Endothelial cell (in vitro differentiated cells): ENCODE measurements at regions not wholly inside any gene's neighbourhood (a gene's known extent, or its start where the extent isn't known, plus 50 kb on each side); places are given as distances from the start of the nearest gene placed in this dataset.

Source experiments
- DNase-seq: peaks from one replicate; pipeline ENCODE4 v3.0.0; 2021; ENCODE audit warnings: low spot score
- H3K27ac Mint-ChIP-seq: one replicate; pipeline ENCODE4 v1.8.0; 2021; ENCODE audit warnings: mixed read lengths, inconsistent platforms; ENCODE audit not compliant: unreplicated experiment
- H3K27me3 Mint-ChIP-seq: one replicate; pipeline ENCODE4 v1.8.0; 2021; ENCODE audit warnings: mild to moderate bottlenecking, moderate library complexity, mixed read lengths, inconsistent platforms; ENCODE audit not compliant: unreplicated experiment
- H3K36me3 Mint-ChIP-seq: one replicate; pipeline ENCODE4 v1.8.0; 2021; ENCODE audit warnings: mild to moderate bottlenecking, low read depth, mixed read lengths, inconsistent platforms; ENCODE audit not compliant: unreplicated experiment
- H3K4me1 Mint-ChIP-seq: one replicate; pipeline ENCODE4 v1.8.0; 2021; ENCODE audit warnings: mild to moderate bottlenecking, mixed read lengths, inconsistent platforms; ENCODE audit not compliant: unreplicated experiment
- H3K4me3 Mint-ChIP-seq: one replicate; pipeline ENCODE4 v1.8.0; 2021; ENCODE audit warnings: mild to moderate bottlenecking, mixed read lengths, inconsistent platforms; ENCODE audit not compliant: unreplicated experiment
- H3K9me3 Mint-ChIP-seq: one replicate; pipeline ENCODE4 v1.8.0; 2021; ENCODE audit warnings: mixed read lengths, inconsistent platforms; ENCODE audit not compliant: unreplicated experiment
- CTCF ChIP-seq: fragments of 200-600 bp; sonication (generic); IDR thresholded peaks from one replicate; pipeline ENCODE4 v1.5.0; 2021; ENCODE audit warnings: antibody characterized with exemption; ENCODE audit not compliant: unreplicated experiment

DNA sequence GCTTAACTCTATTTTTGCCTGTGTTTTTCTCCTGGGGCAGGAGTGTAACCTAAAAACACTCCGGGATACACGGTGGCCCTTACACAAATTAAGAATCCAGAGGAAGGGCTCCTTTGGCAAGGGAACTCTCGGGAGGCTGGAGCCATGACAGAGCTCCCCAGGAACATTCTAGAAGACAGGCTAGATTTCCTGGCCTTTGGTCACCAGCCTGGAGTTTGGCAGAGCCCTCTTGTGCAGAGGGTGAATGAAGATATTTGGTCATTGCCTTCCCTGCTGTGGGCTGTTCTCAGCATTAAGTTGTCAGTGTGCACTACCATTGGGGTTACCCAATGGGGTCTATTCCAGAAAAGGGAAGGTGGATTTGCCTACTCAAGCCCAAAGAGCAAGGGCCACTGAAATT lies 53.8 kb upstream of the LNX1 start:
- Mint-ChIP-seq H3K9me3 (no peaks in the 10 kb centered on the region), H3K27me3 (peaks cover 3% of the 10 kb centered on the region), H3K27ac (no peak overlapping the region), H3K4me3 (no peak overlapping the region), H3K36me3 (no peaks in the 10 kb centered on the region), H3K4me1 (peaks cover 26% of the 10 kb centered on the region)
- no peak for DNase-seq
- no peak for TF ChIP-seq CTCF

DNA sequence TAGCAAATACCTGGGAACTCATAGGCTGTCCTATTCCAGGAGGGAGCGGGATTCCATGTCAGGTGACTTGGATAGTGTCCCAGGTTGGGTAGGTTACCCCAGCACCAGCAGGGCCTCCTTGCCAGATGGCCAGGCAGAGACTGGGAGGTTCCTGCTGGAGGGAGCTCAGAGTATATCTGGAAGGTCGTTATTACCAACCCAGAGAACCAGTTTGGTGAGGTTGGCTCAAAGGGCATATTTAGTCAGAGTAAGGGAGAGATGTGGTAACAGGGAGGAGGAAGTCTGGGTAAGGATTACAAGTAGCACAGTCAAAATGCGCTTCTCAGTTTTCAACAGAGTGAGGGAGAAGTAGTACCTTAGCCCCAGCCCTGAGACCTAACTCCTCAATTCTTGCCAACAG lies 53.3 kb upstream of the LNX1 start:
- H3K4me1 Mint-ChIP-seq: peaks cover 27% of the 10 kb centered on the region
- H3K4me3 Mint-ChIP-seq: no peak overlapping the region
- H3K9me3 Mint-ChIP-seq: no peaks in the 10 kb centered on the region
- H3K27ac Mint-ChIP-seq: no peak overlapping the region
- no peak for TF ChIP-seq CTCF
- H3K36me3 Mint-ChIP-seq: no peaks in the 10 kb centered on the region
- DNase-seq: no peak
- peaks cover 3% of the 10 kb centered on the region for H3K27me3 Mint-ChIP-seq
